H9 (cell line): ENCODE measurements at regions not wholly inside any gene's neighbourhood (a gene's known extent, or its start where the extent isn't known, plus 50 kb on each side); places are given as distances from the start of the nearest gene placed in this dataset.
"Not testable (repeated sequence)": the region's sequence is repeated elsewhere in the genome, so short reads cannot be mapped to it uniquely, and the experiment has no call there.

Source experiments
- DNase-seq: peaks from one replicate; pipeline ENCODE4 v3.0.0-alpha.2; 2017
- H2AFZ ChIP-seq: one replicate; pipeline ENCODE4 v1.6.1; 2013; ENCODE audit warnings: mild to moderate bottlenecking, low read length, control low read depth, moderate library complexity
- H2AK5ac ChIP-seq: 2 replicates; pipeline ENCODE4 v1.6.1; 2013; ENCODE audit warnings: low read length, control low read depth, mixed read lengths; ENCODE audit not compliant: insufficient read length
- H2BK120ac ChIP-seq: one replicate; pipeline ENCODE4 v1.6.1; 2013; ENCODE audit warnings: low read depth, mild to moderate bottlenecking, low read length, control low read depth, inconsistent platforms; ENCODE audit not compliant: poor library complexity, severe bottlenecking
- H2BK12ac ChIP-seq: 2 replicates; pipeline ENCODE4 v1.6.1; 2013; ENCODE audit warnings: low read length, control low read depth, mixed read lengths, low read depth; ENCODE audit not compliant: insufficient read length
- H2BK15ac ChIP-seq: 2 replicates; pipeline ENCODE4 v1.6.1; 2013; ENCODE audit warnings: low read depth, low read length, control low read depth
- H2BK20ac ChIP-seq: one replicate; pipeline ENCODE4 v1.6.1; 2013; ENCODE audit warnings: low read depth, mild to moderate bottlenecking, low read length, control low read depth, inconsistent platforms; ENCODE audit not compliant: poor library complexity, severe bottlenecking
- H2BK5ac ChIP-seq: 2 replicates; pipeline ENCODE4 v1.6.1; 2013; ENCODE audit warnings: low read length, control low read depth, mixed read lengths; ENCODE audit not compliant: insufficient read length
- H3K14ac ChIP-seq: 2 replicates; pipeline ENCODE4 v1.6.1; 2013; ENCODE audit warnings: low read length, control low read depth; ENCODE audit not compliant: insufficient read depth
- H3K18ac ChIP-seq: 2 replicates; pipeline ENCODE4 v1.6.1; 2013; ENCODE audit warnings: low read depth, mild to moderate bottlenecking, mixed read lengths, low read length, control low read depth; ENCODE audit not compliant: insufficient read length
- H3K23ac ChIP-seq: 2 replicates; pipeline ENCODE4 v1.6.1; 2013; ENCODE audit warnings: low read length, control low read depth, mixed read lengths, low read depth; ENCODE audit not compliant: insufficient read length
- H3K23me2 ChIP-seq: 2 replicates; pipeline ENCODE4 v1.6.1; 2013; ENCODE audit warnings: low read depth, mild to moderate bottlenecking, mixed read lengths, low read length, control low read depth; ENCODE audit not compliant: insufficient read length, poor library complexity, severe bottlenecking
- H3K27ac ChIP-seq: 2 replicates; pipeline ENCODE4 v1.5.1; 2013; ENCODE audit warnings: low read length, control low read depth, mixed read lengths, low read depth; ENCODE audit not compliant: insufficient read length
- H3K27me3 ChIP-seq: 2 replicates; pipeline ENCODE4 v1.6.1; 2013; ENCODE audit warnings: low read length, control low read depth, inconsistent platforms; ENCODE audit not compliant: insufficient read depth
- H3K4ac ChIP-seq: 2 replicates; pipeline ENCODE4 v1.6.1; 2013; ENCODE audit warnings: low read depth, mild to moderate bottlenecking, control low read depth, inconsistent platforms, low read length, moderate library complexity
- H3K4me1 ChIP-seq: 2 replicates; pipeline ENCODE4 v1.6.1; 2013; ENCODE audit warnings: low read length, control low read depth, inconsistent platforms; ENCODE audit not compliant: insufficient read depth
- H3K4me2 ChIP-seq: 2 replicates; pipeline ENCODE4 v1.6.1; 2013; ENCODE audit warnings: low read length, control low read depth, mixed read lengths; ENCODE audit not compliant: insufficient read length, insufficient read depth
- H3K56ac ChIP-seq: 2 replicates; pipeline ENCODE4 v1.6.1; 2013; ENCODE audit warnings: low read depth, mild to moderate bottlenecking, mixed read lengths, low read length, control low read depth; ENCODE audit not compliant: insufficient read length
- H3K79me1 ChIP-seq: 2 replicates; pipeline ENCODE4 v1.6.1; 2013; ENCODE audit warnings: low read depth, mild to moderate bottlenecking, moderate library complexity, low read length, control low read depth, inconsistent platforms; ENCODE audit not compliant: insufficient read depth, poor library complexity, severe bottlenecking
- H3K79me2 ChIP-seq: 2 replicates; pipeline ENCODE4 v1.6.1; 2013; ENCODE audit warnings: low read length, control low read depth, inconsistent platforms; ENCODE audit not compliant: insufficient read depth
- H3K9ac ChIP-seq: 2 replicates; pipeline ENCODE4 v1.6.1; 2013; ENCODE audit warnings: low read length, control low read depth, mixed read lengths; ENCODE audit not compliant: insufficient read length; ENCODE audit errors: extremely low read depth
- H3K9me3 ChIP-seq: one replicate; pipeline ENCODE4 v1.6.1; 2013; ENCODE audit warnings: low read depth, low read length, inconsistent platforms; ENCODE audit not compliant: control insufficient read depth
- H3T11ph ChIP-seq: one replicate; pipeline ENCODE4 v1.6.1; 2013; ENCODE audit warnings: mild to moderate bottlenecking, low read length, control low read depth, inconsistent platforms
- H4K20me1 ChIP-seq: one replicate; pipeline ENCODE4 v1.6.1; 2013; ENCODE audit not compliant: control insufficient read depth, insufficient read length, insufficient read depth
- H4K5ac ChIP-seq: 2 replicates; pipeline ENCODE4 v1.6.1; 2013; ENCODE audit warnings: low read depth, mild to moderate bottlenecking, mixed read lengths, low read length, control low read depth; ENCODE audit not compliant: insufficient read length
- H4K8ac ChIP-seq: replicated peaks from 2 replicates; pipeline ENCODE4 v1.6.1; 2013; ENCODE audit warnings: low read length, control low read depth, mixed read lengths, low read depth; ENCODE audit not compliant: insufficient read length
- H4K91ac ChIP-seq: 2 replicates; pipeline ENCODE4 v1.6.1; 2013; ENCODE audit warnings: low read depth, mild to moderate bottlenecking, moderate library complexity, mixed read lengths, low read length, control low read depth; ENCODE audit not compliant: insufficient read length
- H3K27ac Mint-ChIP-seq, 3 experiments: 2 replicates in 2 of 3; 3 replicates in 1 of 3; pipeline ENCODE4 v1.8.0; 2020 to 2021; ENCODE audit warnings: mixed read lengths in 3 of 3, mild to moderate bottlenecking in 1 of 3, moderate library complexity in 1 of 3
- H3K27me3 Mint-ChIP-seq: 2 replicates; pipeline ENCODE4 v1.8.0; 2021; ENCODE audit warnings: low read depth, mild to moderate bottlenecking, moderate library complexity, mixed read lengths
- H3K36me3 Mint-ChIP-seq, 3 experiments: 2 replicates in 2 of 3; 3 replicates in 1 of 3; pipeline ENCODE4 v1.8.0; 2020 to 2021; ENCODE audit warnings: low read depth in 3 of 3, mixed read lengths in 3 of 3; ENCODE audit not compliant: insufficient read depth in 1 of 3
- H3K4me1 Mint-ChIP-seq, 2 experiments: 2 replicates each; pipeline ENCODE4 v1.8.0; 2020; ENCODE audit warnings: mixed read lengths in 2 of 2
- H3K4me3 Mint-ChIP-seq, 2 experiments: 2 replicates in 1 of 2; 3 replicates in 1 of 2; pipeline ENCODE4 v1.8.0; 2020 to 2021; ENCODE audit warnings: mild to moderate bottlenecking in 2 of 2, mixed read lengths in 2 of 2, moderate library complexity in 1 of 2
- H3K9me3 Mint-ChIP-seq, 2 experiments: 2 replicates in 1 of 2; 3 replicates in 1 of 2; pipeline ENCODE4 v1.8.0; 2020; ENCODE audit warnings: mild to moderate bottlenecking in 2 of 2, mixed read lengths in 2 of 2, moderate library complexity in 1 of 2
- WGBS: extraction: QIAGEN DNeasy Blood & Tissue Kit; methylation state at CpG from one replicate; pipeline ENCODE4 v1.1.7; 2013; ENCODE audit warnings: missing lambda C conversion rate, low lambda C conversion rate, mixed read lengths; ENCODE audit not compliant: insufficient read length; ENCODE audit errors: extremely low coverage; 5-methylcytosine and 5-hydroxymethylcytosine counted together
- TF ChIP-seq, protein P1 (sequence below): fragments of 200-600 bp; sonication (generic); conservative IDR thresholded peaks from 3 replicates; pipeline ENCODE4 v1.8.0; 2021; ENCODE audit warnings: antibody characterized with exemption, mild to moderate bottlenecking

DNA sequence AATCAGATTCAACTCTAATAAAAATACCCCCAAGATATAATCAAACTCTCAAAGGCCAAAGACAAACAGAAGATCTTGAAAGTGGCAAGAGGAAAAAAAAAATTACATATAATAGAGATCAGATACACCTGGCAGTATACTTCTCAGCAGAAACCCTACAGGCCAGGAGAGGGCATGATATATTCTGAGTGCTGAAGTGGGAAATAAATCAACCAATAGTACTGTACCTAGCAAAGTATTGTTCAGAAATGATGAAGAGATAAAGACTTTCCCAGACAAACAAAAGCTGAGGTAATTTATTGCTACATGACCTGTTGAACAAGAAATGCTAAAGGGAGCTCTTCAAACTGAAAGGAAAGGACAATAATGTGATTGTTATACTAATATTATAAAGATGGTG, 291.9 kb downstream of the SH2D4B start:
- H4K8ac ChIP-seq = no peak overlapping the region
- TF ChIP-seq, protein P1, sequence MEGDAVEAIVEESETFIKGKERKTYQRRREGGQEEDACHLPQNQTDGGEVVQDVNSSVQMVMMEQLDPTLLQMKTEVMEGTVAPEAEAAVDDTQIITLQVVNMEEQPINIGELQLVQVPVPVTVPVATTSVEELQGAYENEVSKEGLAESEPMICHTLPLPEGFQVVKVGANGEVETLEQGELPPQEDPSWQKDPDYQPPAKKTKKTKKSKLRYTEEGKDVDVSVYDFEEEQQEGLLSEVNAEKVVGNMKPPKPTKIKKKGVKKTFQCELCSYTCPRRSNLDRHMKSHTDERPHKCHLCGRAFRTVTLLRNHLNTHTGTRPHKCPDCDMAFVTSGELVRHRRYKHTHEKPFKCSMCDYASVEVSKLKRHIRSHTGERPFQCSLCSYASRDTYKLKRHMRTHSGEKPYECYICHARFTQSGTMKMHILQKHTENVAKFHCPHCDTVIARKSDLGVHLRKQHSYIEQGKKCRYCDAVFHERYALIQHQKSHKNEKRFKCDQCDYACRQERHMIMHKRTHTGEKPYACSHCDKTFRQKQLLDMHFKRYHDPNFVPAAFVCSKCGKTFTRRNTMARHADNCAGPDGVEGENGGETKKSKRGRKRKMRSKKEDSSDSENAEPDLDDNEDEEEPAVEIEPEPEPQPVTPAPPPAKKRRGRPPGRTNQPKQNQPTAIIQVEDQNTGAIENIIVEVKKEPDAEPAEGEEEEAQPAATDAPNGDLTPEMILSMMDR = 0 out of 3 replicates have a peak, but pooled peaks have one; percentile 16
- H3K9me3 ChIP-seq = no peaks in the 10 kb centered on the region
- Mint-ChIP-seq H3K9me3 (peaks cover 12% of the 10 kb centered on the region in 2 experiments), H3K36me3 (peaks cover 0 to 4% (median 0%) of the 10 kb centered on the region in 3 experiments; a peak in 1 of 7 replicates), H3K27ac (no peak overlapping the region), H3K4me1 (peaks cover 3% of the 10 kb centered on the region in 2 experiments; a peak in 3 of 4 replicates), H3K27me3 (peaks cover 4% of the 10 kb centered on the region; the same call in 1 of the 2 replicates), H3K4me3 (no peak overlapping the region)
- H3K27ac ChIP-seq = no peak overlapping the region
- no peak overlapping the region for H2BK20ac ChIP-seq
- no peaks in the 10 kb centered on the region for H3K4me1 ChIP-seq
- H4K5ac ChIP-seq = no peak overlapping the region
- no peak overlapping the region for H2AFZ ChIP-seq
- no peak overlapping the region for H3T11ph ChIP-seq
- H2BK15ac ChIP-seq = no peak overlapping the region
- no peak overlapping the region for H2BK12ac ChIP-seq
- H4K20me1 ChIP-seq = no peaks in the 10 kb centered on the region
- H3K23ac ChIP-seq = no peak overlapping the region
- H3K79me2 ChIP-seq = no peaks in the 10 kb centered on the region
- H3K56ac ChIP-seq = no peak overlapping the region
- no peaks in the 10 kb centered on the region for H3K23me2 ChIP-seq
- no peak overlapping the region for H2AK5ac ChIP-seq
- H3K9ac ChIP-seq = no peak overlapping the region
- no peaks in the 10 kb centered on the region for H3K79me1 ChIP-seq
- no peak for DNase-seq
- H3K4me2 ChIP-seq = no peak overlapping the region
- H3K4ac ChIP-seq = no peak overlapping the region
- no peak overlapping the region for H2BK120ac ChIP-seq
- no peak overlapping the region for H3K14ac ChIP-seq
- H3K27me3 ChIP-seq = no peaks in the 10 kb centered on the region
- no peak overlapping the region for H2BK5ac ChIP-seq
- no peak overlapping the region for H3K18ac ChIP-seq
- no peak overlapping the region for H4K91ac ChIP-seq

- not testable (repeated sequence) for H3K18ac ChIP-seq, H3K9ac ChIP-seq, H2AK5ac ChIP-seq, H3K79me2 ChIP-seq, H4K5ac ChIP-seq, H4K20me1 ChIP-seq, H3K4me1 Mint-ChIP-seq, H2BK20ac ChIP-seq, DNase-seq, H3K9me3 ChIP-seq, H3K4ac ChIP-seq, H3K4me1 ChIP-seq, H3K27me3 Mint-ChIP-seq, H3K27ac ChIP-seq, H2BK120ac ChIP-seq, H3K4me3 Mint-ChIP-seq, H2BK5ac ChIP-seq, H2AFZ ChIP-seq, H3K27me3 ChIP-seq, H3K23ac ChIP-seq, H3K4me2 ChIP-seq, H2BK12ac ChIP-seq, H2BK15ac ChIP-seq, H3K27ac Mint-ChIP-seq, H3K14ac ChIP-seq, H3K36me3 Mint-ChIP-seq, H4K8ac ChIP-seq, H3K23me2 ChIP-seq, H3K79me1 ChIP-seq, H3T11ph ChIP-seq, H4K91ac ChIP-seq, H3K56ac ChIP-seq
- no CpG with 5 or more reads among the region's 1 CpG for WGBS
- peaks cover 12% of the 10 kb centered on the region in 2 experiments for H3K9me3 Mint-ChIP-seq
Measured at GRCh38 chr10:80832693-80833092, 295.0 kb downstream of the SH2D4B start.
